HUDEP-2 (cell line): ENCODE measurements at regions not wholly inside any gene's neighbourhood (a gene's known extent, or its start where the extent isn't known, plus 50 kb on each side); places are given as distances from the start of the nearest gene placed in this dataset.
A peak's percentile ranks its signal among the peaks of the same experiment; 100 is the strongest.
"Not testable (repeated sequence)": the region's sequence is repeated elsewhere in the genome, so short reads cannot be mapped to it uniquely, and the experiment has no call there.

ENCODE experiments used
- DNase-seq, 76 experiments: peaks; one replicate each; lab custom pipeline; 2025; ENCODE audit not compliant: unreplicated experiment in 76 of 76; lab: John Stamatoyannopoulos, UW

DNA sequence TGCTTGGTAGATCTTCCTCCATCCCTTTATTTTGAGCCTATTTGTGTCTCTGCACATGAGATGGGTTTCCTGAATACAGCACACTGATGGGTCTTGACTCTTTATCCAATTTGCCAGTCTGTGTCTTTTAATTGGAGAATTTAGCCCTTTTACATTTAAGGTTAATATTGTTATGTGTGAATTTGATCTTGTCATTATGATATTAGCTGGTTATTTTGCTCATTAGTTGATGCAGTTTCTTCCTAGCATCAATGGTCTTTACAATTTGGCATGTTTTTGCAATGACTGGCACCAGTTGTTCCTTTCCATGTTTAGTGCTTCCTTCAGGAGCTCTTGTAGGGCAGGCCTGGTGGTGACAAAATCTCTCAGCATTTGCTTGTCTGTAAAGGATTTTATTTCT lies 72.4 kb downstream of the HNRNPD start:
- not testable (repeated sequence) for DNase-seq

DNA sequence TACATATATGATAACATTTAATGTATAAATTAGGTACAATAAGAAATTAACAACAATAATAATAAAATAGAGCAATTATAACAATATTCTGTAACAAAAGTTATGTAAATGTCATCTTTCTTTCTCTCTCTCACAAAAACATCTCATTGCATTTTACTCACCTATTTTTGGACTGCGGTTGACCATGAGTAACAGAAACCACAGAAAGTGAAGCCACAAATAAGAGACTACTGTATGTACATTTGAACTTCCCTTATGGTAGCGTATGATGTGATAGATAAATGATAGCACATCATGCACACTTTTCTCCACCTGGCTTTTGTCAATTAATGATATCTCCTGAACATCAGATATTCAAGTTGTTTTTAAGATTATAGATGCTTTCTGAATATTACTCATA lies 80.5 kb downstream of the HNRNPD start:
- no peak for DNase-seq

DNA sequence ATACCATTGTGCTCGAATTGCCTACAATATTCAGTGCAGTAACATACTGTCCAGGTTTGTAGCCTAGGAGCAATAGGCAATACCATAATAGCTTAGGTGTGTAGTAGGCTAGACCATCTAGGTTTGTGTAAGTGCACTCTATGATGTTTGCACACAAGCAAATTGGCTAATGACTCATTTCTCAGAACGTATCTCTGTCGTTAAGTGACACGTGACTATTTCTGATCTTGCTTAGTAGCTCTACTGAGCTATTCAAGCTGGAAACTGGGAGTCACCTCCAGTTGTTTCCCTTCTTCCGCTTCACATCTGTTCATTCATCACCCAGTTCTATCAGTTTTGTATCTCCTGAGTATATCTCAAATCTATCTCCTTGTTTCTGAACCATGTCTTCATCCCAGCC lies 86.1 kb downstream of the HNRNPD start:
- no peak for DNase-seq

DNA sequence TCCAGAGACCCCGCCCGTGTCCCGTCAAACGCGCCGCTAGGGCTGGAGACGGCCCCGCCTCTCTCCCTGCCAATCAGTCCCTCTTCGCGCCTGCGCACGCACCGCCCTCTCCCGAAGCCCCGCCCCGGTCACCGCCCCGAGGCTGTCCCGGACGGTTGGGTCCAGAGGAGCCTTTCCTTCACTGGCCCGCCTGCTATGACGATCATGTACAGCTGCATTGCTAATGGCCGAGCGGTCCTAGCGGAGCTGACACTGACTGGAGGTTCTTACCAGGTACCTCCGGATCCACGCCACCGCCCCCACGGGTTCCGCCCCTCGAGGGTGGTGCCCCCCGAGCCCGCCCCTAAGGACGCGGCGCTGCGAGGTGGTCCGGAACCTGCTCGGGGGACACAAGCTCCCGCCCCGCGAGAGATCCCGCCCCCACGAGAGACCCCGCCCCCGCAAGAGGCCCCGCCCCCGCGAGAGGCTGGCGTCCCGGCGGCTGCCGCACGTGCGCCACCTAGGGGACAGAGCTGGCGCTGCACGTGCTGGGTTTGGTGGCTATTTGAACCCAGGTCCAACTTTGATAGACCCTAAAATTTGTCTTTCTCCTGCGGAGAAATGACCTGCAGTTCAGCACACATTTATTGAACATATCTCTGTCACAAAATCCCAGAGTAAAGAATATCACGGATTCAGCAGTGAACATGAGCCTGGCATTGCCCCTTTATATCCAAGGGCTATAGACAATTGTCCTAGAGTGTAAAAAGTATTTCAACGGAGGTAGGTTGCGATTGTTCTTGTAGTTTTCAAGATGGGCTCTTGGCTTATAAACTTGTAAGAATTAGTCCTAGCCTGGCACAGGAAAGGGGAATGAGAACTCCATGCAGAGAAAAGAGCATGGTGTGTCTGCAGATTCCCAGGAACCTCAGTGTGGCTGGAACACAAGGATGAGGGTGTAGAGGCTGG lies 88.7 kb downstream of the HNRNPD start:
- peak; percentile 59 to 99 (median 97) for DNase-seq

DNA sequence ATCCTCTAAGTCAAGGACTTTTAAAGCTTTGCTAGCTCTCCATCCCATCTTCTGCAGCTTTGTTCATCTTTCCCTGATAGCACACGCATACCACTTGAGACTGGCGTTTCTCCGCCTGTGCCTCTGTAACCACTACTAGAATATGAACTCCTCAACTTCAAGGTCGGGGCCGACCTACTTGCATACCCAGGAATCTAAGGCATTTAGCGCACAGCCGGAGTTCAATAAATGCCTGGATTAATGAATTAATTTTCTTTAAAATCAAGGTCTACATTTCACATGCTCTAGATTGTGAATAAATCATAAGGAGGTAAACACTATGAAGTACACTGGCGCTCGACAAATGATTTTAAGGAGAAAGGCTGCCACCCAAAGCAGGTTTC lies 89.3 kb downstream of the HNRNPD start:
- DNase-seq, result no peak

DNA sequence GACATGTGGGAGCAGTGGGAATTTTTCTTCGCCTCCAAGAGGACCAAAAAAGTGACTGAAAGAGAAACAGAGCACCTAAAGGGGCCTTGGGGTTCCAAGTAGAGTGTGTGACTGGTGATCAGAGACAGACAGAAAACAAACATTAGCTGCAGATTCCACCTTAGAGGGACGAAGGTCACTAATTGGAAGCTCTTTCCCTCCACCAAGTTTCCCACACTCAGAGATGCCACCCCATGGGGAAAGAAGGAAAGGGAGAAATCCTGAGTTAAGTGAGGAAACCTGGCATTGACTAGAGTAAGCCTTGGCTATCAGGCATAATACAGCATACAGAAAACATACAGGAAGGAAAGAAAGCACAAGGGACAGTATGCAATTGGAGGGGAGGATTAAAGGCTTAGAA lies 90.9 kb downstream of the HNRNPD start:
- DNase-seq, result no peak

DNA sequence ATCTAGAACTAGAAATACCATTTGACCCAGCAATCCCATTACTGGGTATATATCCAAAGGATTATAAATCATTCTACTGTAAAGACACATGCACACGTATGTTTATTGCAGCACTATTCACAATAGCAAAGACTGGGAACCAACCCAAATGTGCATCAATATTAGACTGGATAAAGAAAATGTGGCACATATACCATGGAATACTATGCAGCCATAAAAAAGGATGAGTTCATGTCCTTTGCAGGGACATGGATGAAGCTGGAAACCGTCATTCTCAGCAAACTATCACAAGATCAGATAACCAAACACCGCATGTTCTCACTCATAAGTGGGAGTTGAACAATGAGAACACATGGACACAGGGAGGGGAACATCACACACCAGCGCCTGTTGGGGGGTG lies 94.2 kb downstream of the HNRNPD start:
- DNase-seq, result not testable (repeated sequence)

DNA sequence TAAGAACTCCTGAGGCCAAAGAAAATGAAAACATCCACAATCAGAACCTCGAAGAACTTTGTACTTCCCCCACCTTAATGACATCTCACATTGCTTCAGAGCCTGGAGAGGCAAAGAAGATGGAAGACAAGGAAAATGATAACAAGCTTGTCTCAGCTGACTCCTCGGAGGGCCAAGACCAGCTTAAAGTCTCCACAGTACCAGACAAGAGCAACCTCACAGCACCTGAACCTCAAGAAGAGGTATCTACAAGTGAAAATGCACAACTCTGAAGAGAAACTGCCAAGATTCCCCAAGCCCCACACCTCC lies 97.5 kb downstream of the HNRNPD start:
- DNase-seq, result no peak

DNA sequence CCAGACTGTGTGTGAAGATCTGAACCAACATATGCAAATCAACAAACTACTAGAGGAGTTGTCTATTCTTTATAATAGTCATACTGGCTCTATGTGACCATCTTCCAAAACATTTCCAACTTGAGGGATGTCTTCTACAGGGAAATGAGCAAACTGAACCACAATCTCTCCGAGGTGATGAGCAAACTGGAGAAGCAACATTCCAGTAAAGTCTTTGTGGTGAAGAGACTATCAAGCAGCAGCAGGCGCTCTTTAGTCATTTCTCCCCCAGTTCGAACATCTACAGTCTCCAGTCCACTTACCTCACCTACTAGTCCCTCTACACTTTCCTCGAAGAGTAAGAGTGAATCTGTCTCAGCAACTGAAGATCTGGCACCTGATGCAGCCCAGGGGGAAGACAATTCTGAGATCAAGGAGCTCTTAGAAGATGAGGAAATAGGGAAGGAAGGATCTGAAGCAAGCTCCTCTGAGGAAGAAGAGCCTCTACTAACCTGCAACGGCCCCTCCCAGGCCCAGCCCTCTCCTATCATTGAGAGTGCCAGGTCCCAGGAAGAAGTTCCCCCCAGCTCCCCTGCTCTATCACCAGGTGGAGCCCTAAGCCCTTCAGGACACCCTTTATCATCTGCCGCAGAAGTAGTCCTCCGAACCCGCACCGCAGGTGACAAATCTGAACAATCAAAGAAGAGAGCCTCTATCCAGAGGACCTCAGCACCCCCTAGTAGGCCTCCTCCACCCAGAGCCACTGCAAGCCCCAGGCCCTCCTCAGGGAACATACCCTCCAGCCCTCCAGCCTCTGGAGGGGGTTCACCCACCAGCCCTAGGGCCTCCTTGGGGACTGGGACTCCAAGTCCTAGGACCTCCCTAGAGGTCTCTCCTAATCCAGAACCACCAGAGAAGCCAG lies 98.1 kb downstream of the HNRNPD start:
- DNase-seq, result no peak

DNA sequence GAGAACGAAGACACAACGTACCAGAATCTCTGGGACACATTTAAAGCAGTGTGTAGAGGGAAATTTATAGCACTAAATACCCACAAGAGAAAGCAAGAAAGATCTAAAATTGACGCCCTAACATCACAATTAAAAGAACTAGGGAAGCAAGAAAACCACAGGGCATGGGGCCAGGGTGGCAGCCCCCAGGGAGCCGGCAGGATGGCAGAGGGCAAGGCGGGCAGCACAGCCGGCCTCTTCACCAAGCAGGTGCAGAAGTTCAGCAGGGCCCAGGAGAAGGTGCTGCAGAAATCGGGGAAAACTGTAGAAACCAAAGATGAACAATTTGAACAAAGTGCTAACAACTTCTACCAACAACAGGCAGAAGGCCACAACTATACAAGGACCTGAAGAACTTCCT lies 99.1 kb downstream of the HNRNPD start:
- DNase-seq, result not testable (repeated sequence)

DNA sequence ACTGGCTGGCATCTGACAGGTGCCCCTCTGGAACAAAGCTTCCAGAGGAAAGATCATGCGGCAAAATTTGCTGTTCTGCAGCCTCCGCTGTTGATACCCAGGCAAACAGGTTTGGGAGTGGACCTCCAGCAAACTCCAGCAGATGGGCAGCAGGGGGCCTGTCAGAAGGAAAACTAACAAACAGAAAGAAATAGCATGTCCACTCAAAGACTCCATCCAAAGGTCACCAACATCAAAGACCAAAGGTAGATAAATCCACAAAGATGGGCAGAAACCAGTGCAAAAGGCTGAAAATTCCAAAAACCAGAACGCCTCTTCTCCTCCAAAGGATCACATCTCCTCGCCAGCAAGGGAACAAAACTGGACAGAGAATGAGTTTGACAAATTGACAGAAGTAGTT lies 101.3 kb downstream of the HNRNPD start:
- DNase-seq, result not testable (repeated sequence)

DNA sequence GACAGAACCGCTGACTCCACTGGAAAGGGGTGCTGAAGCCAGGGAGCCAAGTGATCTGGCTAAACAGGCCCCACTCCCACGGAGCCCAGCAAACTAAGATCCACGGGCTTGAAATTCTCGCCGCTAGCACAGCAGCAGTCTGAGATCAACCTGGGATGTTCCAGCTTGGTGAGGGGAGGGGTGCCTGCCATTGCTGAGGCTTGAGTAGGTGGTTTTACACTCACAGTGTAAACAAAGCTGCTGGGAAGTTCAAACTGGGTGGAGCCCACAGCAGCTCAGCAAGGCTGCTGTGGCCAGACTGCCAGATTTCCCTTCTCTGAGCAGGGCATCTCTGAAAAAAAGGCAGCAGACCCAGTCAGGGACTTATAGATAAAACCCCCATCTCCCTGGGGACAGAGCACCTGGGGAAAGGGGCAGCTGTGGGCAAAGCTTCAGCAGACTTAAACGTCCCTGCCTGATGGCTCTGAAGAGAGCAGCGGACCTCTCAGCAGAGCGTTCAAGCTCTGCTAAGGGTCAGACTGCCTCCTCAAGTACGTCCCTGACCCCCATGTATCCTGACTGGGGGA lies 101.8 kb downstream of the HNRNPD start:
- DNase-seq, result not testable (repeated sequence)

DNA sequence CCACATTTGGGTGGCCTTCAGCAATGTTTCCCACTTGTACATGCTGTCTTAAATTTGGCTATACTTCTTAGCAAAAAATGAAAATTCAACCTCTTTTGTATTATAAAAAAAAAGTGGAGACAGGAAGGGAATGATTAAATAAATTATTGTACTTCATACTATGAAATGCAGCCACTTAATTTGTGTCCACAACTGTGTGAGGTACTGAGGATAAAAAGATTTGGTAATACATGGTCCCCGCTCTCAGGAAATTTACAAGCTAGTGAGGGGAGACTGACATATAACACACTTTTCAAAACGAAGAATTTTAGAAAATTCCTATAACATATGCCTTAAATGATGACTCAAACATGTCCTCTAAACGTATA lies 105.0 kb downstream of the HNRNPD start:
- DNase-seq, result no peak

DNA sequence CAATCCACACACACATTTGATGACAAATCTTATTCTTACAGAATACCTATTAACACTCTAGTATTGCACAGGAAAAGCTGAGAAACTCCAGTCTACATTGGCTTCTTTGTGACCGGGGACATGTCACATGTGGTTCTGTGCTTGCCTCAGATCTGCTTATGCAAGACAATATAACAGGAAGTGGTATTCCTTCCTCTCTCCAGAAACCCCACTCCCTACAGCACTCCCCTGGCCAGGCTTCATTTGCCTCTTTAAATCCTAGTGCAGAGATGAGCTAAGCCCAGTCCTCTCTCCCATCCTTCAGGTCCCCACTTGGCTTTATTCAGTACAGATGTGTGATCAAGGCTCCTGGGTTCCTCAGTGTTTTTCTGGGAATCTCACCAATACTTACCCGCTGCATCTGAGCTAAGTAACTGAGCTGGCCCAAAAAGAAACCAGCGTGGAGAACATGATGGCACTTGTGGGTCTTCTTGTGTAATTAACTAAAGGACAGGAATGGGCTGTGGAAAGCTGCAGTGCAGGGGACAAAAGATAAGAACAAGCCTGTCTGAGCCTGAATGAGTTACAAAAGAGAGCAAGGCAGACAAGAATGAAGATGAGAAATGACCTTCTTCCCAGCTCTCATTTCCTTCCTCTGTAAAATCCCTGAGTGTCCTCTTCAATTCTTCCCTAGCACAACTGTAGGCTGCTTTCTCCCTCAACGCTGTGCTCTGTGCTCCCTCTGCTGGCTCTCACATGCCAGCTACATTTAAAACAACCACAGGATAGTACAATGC lies 105.6 kb downstream of the HNRNPD start:
- peak in 34 of 76 experiments; percentile 0 to 41 (median 10) for DNase-seq

DNA sequence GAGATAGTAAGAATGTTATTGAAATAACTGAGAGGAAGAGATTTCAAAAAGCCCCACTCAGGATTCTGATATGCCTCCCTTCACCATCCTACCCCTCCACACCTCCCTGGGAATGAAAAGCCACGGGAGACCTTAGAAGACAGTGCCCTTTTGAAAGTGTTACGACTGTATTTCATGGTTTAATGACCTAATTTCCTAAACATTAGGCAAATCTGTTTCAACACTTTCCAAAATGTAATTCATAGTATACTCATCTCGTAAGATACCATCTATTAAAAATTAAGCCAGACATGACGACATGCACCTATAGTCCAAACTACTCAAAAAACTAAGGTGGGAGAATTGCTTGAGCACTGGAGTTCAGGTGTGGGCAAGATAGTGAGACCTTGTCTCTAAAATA lies 106.3 kb downstream of the HNRNPD start:
- DNase-seq, result no peak

DNA sequence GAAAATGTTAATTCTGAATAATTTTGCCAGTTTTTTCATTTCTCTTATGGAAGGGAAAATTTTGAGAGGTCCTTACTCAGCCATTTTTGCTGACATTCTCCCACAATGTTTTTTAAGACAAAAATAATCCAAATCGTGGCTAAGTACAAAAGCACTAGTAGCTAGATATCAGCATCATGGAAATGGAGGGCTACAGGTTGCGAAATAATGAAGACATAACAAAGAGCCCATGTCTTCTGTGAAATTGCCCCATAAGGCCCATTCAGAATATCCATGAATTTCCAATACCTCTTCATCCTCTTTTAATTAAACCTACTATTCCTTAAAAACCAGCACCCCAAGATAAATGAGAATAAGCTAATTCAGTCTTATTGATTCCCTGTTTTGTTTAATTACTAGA lies 107.4 kb downstream of the HNRNPD start:
- no peak for DNase-seq

DNA sequence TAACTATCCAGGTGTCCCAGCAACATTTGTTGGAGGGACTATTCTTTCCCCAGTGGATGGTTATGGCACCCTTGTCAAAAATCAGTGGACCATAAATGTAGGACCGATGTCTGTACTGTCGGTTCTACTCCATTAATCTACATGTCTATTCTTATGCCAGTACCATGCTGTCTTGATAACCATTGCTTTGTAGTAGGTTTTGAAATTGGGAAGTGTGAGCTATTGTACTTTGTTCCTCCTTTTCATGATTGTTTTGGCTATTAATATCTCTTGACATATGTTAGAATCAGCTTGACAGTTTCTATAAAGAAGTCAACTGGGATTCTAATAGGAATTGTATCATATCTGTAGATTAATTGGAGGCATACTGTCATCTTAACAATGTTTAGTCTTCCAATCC lies 112.7 kb downstream of the HNRNPD start:
- DNase-seq, result no peak

DNA sequence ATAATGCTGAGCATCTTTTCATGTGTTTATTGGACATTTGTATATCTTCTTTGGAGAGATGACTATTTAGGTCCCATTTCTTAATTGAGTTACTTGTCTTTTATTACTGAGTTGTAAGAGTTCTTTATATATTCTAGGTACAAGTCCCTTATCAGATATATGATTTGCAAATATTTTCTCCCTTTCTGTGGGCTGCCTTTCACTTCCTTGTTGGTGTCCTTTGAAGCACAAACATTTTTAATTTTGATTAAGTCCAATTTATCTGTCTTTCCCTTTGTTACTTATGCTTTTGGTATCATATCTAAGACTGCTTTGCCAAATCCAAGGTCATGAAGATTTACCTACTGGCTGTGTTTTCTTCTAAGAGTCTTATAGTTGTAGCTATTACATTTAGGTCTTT lies 113.2 kb downstream of the HNRNPD start:
- DNase-seq, result no peak

DNA sequence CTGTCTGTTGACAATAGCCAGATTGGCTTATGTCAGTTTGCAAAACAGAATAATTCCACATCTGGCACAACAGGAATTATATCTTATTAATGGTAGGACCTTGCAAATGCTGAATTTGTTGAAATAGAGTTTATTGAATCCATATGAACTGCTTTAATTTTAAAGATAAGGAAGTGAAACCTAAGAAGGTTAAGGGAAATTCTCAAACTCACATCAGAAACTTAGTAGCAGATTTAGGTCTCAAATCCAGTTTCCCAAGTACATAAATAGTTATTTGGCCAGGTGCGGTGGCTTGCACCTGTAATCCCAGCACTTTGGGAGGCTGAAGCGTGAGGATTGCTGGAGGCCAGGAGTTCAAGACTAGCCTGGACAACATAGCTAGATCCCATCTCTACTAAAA lies 117.1 kb downstream of the HNRNPD start:
- DNase-seq, result no peak

DNA sequence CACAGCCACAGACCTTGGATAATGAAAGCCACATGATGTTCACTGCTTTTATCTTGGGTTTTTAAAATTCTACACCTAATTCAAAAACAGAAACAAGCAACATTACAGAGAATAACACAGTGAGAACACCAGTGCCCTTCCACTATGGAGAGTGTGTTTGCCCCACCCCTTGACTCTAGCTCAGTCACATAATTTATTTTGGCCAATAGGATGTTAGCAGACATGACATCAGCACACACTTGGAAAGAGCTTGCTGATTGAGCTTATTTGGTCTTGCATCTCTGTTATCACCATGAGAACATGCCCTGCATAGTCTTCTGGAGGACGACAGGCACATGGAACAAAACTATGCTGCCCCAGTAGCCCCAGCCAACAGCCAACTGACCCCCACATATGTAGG lies 118.1 kb downstream of the HNRNPD start:
- DNase-seq, result no peak
